Endometrium (tissue), 2 donors: ENCODE measurements at regions not wholly inside any gene's neighbourhood (a gene's known extent, or its start where the extent isn't known, plus 50 kb on each side); places are given as distances from the start of the nearest gene placed in this dataset.
"Not testable (repeated sequence)": the region's sequence is repeated elsewhere in the genome, so short reads cannot be mapped to it uniquely, and the experiment has no call there.

Experiments
- FAIRE-seq: peaks from 2 replicates; lab custom pipeline; 2012; peaks lifted over from hg19 to GRCh38; lab: Jason Lieb, UNC
- donor health status: control.
- donor health status: control.

DNA sequence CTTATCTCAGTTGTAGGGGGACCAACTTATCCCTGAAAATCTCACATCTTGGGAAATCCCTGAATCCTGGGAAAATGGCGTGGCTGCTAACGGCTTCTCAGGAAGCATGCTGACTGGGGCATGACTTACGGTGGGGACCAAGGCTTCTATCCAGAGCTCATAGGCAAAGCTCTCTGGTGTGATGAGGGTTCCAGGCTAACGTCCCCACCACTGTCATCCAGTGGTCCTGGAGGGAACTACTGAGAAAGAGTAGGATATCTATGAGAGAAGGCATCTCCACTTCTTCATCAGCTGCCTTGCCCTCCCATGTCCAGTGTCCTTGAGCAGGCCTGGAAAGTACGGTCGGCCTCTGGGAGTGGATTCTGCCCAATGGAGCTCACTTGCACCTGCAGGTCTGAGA, 210.4 kb upstream of the B3GAT1 start:
- FAIRE-seq: no peak

DNA sequence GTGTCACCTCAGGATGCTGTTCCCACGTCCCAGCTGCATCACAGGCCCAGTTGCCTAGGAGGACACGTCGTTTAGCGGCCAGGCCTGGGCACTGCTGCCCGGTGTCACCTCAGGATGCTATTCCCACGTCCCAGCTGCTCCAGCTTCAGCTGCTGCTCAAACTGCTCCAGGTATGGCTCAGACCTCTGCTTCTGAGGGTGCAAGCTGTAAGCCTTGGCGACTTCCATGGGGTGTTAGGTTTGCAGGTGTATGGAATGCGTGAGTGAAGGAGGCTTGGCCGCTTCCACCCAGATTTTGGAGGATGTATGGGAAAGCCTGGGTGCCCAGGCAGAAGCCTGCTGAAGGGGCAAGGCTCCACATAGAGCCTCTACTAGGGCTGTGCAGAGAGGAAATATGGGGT, 205.3 kb upstream of the B3GAT1 start:
- FAIRE-seq: no peak

DNA sequence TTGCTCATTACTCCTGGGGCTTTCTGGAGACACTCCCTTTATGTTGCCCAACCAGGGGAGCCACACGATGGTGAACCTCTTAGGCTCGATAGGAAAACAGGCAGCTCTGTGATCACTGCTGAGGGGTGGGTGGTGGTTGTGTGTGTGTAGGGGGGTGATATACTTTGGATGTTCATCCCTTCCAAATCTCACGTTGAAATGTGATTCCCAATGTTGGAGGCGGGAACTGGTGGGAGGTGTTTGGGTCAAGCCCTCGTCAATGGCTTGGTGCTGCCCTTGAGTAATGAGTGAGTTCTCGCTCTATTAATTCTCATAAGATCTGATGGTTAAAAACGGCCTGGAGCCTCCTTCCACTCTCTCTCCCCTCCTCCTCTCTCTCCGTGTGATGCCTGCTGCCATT, 204.0 kb upstream of the B3GAT1 start:
- no peak for FAIRE-seq

DNA sequence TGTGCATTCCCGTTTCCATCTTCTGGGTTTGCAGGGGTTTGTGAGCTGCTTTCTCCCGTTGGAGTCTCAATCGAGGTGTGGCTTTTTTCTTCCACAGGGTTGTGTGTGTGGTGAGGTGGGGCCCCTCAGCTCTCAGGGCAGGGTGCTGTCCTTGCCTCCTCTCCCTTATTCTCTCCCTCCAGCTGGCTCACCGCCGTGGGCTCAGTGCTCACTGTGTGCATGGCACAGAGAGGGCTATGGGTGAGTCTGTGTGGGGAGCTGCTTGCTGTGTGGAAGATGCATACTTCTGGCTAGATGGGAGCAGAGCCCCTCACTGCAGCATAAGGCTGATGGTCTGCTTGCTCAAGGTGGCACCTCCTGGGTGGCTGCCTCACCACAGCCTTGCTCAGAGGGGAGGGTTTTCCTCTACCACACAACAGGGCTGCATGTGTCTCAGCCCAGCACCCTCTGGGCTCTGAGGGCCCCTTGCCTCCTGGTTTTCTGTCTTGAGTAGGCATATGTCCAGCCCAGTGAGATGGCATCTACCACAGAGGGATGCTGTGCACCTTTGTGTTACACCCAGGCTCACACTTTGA, 203.1 kb upstream of the B3GAT1 start:
- FAIRE-seq: no peak

DNA sequence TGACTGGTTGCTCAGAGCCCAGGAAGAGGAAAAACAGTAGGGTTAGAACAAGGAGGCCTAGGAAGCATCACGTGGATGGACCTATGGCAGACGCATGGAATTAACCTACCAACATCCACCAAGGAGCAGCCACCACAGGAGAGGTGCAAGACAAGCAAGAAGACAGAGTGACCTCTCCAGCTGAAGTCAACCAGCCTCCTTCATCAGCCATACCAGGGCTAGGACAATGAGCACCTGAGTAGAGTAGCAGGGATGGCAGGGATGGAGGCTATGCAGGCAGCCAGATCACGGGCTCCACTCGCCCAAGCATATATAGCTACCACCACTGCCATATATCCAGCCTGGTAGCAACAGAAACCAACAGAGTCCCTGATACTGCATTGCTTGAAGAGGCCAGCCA, 202.1 kb upstream of the B3GAT1 start:
- no peak for FAIRE-seq

DNA sequence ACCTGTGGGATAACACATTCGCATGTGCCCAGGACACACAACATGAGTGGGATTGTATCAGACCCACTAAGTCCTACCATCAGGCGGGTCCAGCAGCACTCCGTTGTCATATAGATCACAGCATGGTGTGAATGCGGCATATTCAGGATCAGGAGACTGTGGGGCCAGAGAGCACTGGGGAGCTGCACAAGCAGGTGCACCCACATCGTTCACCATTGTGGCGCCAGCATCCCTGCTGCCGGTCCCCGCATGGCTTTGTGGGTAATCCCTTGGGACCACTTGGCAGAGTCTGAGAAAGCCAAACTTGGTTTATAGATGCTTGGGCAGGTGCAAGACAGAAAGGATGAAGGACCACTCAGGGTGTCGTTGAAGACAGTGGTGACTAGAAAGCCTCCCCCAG, 201.6 kb upstream of the B3GAT1 start:
- FAIRE-seq: no peak

DNA sequence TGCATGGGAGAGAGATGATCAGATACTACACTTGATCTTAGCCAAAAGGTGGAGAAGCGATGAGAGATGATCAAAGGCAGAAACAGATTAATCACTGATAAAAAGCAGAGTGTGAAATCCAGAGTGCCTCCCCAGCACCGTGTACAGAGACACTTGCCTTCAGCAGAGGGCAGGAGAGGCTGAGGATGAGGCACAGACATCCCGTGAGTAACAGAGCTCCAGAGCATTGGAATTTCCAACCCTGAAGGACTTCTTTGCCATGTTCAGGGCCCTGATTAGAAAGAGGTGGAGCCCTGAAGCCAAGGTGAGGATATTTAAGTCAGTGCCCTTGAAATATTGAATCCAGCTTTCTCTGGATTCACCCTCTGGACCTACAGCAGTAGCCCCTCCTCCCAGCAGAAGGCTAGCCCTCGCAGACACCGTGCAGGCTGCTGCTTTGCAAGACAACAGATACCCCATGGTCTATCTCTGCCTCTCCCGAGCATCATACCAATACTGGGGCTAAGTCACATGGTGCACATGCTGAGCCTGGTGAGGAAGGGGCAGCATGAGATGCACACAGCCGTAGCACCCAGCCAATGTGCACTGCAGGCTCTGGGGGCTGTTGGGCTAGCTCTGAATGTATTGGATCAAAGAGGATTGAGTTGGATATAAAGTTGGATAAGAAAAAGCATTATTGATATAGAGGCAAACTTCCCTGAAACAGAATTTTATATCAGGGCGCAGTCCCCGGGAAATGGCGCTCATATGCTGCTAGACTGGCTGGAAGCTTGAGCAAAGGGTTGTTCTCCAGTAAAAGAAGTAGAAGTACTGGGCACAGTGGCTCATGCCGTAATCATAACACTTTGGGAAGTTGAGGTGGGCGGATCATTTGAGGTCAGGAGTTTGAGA, 200.3 kb upstream of the B3GAT1 start:
- FAIRE-seq: no peak

DNA sequence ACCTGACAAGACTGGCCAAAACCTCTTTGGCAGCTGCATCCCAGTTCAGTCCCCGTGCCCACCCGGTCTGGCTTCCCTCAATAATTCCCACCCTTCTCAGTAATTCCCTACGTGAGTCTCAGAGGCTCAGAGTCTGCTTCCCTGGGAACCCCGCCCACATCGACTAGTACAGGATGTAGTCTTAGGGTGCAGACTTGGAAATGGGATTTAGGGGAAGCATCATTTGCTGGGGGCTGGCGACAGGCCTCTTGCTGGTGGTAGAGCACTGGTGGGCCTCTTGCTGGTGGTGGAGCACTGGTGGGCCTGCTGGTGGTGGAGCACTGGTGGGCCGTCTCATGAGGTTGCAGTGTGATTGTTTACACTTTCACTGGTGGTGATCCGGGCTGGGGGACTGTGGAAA, 199.5 kb upstream of the B3GAT1 start:
- FAIRE-seq: no peak

DNA sequence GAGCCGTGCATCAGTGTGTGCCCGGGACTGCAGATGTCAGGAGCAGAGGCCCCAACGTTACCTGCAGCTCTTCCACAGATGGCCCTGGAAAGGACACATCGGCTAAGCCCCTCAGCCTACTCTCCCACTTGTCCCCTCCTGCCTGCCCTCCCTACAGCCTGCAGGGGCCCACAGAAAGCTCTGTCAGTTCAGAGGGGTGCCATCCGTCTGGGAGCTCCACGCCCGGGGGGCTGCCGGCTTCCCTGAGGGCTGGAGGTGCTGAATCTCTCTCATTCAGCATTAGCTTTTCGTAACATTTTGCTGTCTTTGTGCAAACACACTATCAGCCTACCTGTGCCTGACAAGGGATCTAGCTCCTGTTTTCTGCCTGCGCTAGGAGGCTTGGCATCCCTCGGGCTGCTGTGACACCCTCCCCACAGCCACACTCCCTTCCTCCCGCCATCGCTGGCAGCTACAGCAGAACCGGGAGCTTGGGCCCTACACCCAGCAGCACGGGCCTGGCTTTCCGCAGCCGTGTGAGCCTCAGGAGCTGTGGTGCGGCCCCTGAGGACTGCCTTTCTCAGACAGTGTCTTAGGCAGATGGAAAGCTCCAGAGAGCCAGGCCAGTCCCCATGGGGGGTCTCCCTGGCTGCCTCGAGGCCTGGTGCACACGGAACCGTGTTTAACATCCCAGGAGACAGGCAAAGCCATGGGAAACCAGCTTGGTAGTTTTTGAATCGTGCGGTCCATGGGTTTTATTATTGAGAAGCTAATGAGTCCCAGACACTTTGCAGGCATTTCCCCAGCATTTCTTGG, 198.3 kb upstream of the B3GAT1 start:
- no peak for FAIRE-seq

DNA sequence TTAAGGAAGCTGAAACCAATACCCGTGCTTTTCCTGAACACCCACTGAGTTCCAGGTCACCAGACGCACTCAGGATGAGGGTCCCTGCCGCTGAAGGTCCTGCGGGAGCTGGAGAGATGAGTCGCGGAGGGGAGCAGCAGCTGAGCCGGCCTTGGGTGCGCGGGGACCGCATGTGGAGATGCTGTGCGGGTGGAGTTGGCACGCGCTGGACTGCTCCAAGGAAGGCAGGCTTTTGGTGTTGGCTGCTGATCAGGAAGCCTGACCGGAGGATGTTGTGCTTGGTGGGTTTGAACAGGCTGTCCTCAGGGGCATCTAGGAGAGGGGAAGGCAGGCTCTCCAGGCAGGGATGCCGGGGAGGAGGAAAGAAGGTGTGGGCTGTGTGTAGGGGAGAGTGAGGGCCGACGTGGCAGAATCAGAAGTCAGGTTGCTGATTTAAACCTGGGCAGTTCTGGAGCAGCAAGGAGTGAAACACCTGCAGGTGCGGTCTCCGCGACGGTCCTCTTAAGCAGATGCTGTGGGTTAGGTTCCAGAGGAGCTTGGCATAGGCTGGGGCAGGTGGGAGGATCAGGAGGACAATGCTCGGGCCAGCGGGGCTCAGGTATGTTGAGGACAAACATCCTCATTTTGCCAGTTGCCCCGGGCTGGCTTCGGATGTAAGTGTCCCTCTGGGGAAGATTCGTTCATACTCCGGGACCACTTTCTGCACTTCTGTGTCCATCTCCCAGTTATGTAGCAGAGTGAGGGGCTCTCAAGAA, 197.5 kb upstream of the B3GAT1 start:
- FAIRE-seq: no peak

DNA sequence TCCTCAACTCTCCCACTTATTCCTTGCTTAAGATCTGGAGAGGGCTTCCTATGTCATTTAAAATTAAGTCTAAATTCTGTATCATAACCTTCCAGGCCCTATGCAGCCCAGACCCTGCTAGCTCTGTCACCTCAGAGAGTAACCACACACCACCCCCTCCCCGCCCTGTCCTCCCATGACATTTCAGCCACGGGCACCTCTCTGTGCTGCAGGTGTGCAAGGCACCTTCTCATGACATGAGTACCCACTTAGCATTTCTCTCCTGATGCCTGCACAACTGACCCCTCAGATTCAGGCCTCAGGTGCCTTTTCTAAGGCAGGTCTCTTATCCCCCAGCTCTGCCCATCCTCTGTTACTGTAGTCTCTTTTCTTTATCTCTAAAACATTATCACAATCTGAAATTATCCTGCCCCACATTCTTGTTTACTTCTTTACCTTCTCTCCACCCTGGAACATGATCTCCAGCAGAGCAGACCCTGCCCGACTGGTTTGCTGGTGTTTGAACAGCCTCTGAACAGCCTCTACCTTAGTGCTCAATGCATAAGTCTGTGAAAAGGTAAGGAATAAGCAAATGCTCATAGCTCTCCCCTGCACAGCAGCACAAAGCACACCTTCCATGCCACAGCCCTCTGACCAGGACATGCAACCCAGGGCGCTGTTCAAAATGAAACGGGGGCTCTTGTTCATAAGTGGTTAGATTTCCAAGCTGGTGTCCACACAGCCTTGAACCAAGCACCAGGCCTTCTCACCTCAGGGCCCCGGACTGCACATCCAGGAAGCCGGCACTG, 196.1 kb upstream of the B3GAT1 start:
- no peak for FAIRE-seq

DNA sequence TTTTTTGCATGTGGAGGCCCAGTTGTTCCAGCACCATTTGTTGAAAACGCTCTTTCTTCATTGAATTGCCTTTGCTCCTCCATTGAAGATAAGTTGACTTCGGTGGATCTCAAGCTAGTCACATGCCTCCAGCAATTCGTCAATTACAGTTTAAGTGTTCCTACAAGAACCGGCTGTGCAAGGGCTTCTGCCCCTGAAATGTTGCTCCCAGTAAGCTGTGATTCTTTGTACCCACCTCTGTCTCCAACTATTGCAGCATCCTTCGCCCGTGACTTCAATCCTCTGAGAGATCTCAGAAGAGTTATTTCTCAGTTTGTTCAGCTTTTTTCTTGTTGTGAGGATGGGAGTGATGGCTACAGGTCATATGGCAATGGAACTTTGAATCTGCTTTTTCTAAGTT, 194.2 kb upstream of the B3GAT1 start:
- FAIRE-seq: no peak

DNA sequence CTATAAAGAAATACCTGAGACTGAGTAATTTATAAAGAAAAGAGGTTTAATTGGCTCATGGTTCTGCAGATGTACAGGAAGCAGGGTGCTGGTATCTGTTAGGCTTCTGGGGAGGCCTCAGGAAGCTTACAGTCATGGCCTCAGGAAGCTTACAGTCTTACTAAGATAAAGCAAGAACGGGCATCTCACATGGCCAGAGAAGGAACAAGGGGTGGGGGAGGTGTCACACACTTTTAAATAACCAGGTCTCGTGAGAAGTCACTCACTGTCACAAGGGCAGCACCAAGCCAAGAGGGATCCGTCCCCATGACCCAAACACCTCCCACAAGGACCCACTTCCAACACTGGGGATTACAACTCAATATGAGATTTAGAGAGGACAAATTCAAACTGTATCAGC, 192.8 kb upstream of the B3GAT1 start:
- no peak for FAIRE-seq

DNA sequence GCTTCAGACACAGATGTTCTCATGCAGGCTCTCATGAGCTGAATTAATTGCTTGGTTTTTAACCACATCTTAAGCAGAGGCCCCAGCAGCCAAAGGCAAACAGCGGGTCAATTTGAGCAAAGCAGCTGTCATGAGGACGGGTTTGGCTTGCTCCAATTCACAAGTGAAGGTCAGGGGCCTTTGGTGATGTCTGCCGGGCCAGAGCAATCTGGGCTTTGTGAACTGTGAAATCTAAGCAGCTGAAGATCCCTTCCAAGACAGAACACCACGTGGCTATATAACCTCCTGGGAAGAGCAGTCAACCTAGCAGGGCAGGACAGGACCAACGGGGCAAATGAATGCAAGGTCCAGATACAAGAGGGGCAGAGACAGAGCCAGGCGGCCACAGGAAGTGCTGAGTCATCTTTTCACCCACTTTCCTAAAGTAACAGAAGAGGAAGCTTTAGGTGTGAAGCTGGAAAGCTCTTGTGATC, 187.3 kb upstream of the B3GAT1 start:
- FAIRE-seq: no peak

DNA sequence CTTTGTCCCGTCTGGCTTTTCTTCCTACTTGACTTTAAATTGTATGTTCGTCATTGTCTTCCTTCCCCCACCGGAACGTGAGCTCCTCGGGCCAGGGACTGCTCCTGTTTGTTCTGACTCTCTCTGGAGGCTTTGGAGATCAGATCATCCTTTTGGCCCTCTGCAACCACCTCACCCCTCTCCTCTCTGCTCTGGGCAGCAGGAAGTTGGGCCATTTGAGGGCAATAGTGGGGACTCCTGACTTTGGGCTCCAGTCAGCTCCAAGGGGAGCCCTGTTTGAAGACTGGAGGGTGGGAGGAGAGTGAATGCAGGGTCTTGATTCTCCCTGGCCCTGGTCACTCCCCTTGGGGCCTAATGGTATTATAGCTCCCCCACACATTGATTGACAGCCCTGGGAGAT, 186.3 kb upstream of the B3GAT1 start:
- FAIRE-seq: no peak

DNA sequence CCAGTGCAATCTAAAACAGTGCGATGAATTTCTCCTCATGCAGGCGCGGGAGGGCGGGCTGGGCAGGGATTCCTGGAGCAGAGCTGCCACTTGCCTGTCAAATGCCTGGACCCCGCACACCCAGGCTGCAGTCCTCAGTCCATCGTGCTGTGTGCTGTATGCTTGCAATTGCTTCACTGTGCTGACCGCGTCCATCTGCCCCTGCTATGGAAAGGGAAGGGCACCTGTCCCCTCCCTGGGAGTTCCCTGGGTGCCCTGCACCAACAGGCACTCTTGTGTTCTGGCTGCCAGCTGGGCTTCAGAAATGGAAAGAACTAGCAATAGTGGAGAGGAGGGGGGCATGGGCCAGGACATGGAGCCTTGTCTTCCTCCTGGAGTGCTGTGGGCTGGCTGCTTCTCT, 185.4 kb upstream of the B3GAT1 start:
- no peak for FAIRE-seq

DNA sequence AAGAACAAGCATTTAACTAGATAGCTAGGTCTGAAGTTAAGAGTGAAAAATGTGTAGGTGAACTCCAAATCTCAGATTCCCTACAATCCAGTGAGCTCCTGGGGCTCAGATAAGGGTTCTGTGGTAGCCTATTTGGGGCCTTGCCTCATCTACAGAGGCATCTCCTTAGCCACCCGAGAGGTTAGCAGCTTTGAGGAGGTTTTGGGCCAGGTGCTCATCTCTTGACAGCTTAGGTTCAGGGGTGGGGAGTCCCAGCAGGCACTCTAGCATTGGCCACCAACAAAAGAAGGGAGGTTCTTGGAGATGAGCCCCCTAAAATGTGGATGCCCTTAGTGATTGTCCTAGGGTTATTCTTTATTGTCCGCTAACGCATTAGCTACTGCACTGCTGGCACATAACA, 184.4 kb upstream of the B3GAT1 start:
- FAIRE-seq: no peak

DNA sequence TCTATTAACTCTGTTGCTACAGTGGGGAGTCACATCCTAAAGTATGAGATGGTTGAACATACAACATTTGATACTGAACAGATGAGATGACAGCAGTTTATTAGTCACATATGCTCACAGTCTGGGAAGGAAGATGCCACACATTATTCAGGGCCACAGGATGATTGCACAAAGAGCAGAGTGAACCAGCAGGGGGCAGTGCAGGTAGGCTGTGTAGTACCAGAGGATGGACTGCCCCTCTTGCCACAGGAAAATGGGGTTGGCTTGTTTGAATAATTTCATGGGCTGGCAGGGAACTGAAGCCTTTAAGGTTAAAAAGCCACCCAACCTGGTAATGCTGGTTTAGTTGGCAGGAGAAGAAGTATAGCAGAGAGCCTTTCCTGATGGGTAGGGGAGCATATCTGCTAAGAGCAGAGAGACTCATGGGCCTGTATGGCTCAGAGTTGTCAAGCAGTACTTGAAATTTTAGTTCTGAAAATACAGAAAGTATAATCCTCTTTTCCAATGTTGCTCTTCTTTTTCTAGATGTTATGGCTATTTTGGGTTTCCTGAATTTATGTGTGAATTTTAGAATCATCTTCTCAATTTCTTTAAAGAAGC, 180.4 kb upstream of the B3GAT1 start:
- no peak for FAIRE-seq

DNA sequence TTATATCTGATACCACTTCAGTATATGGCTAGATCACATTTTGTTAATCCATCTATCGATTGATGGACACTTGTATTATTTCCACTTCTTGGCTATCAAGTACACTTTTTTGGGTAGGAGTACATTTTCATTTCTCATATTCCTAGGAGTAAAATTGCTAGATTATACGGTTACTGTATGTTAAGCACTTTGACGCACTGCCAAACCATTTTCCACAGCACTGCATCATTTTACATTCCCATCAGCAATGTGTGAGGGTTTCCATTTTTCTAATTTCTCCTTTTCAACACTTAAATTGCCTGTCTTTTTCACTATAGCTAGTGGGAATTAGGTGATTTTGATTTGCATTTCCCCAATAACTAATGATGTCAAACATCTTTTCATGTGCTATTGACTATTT, 179.3 kb upstream of the B3GAT1 start:
- no peak for FAIRE-seq

DNA sequence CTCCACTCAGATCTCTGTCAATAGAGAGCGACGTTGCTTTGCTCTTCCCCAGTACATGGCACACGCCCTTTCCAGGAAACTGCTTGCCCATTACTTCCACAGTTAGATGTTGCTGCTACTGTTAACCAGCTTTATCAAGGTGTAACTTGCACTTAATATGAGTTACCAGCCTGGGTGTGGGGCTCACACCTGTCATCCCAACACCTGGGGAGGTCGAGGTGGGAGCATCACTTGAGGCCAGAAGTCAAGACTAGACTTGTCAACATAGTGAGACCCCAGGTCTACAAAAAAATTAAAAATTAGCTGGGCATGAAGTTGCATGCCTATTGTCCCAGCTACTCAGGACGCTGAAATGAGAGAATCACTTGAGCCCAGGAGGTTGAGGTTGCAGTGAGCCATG, 177.1 kb upstream of the B3GAT1 start:
- no peak for FAIRE-seq

DNA sequence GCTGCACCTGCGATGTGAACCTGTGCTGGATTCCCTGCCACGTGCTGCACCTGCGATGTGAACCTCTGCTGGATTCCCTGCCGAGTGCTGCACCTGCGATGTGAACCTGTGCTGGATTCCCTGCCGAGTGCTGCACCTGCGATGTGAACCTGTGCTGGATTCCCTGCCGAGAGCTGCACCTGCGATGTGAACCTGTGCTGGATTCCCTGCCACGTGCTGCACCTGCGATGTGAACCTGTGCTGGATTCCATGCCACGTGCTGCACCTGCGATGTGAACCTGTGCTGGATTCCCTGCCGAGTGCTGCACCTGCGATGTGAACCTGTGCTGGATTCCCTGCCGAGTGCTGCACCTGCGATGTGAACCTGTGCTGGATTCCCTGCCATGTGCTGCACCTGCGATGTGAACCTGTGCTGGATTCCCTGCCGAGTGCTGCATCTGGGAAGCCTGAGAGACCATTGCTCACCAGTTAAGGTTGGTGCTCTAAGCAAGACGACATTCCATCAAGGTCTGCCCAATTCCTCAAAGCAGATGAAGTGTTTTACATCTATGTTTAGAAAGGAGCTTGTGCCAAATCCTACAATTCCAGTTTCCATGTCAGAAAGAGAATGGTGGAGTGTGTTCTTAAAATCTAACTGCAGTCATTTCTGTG, 176.5 kb upstream of the B3GAT1 start:
- FAIRE-seq: not testable (repeated sequence)
